NOMO-1 treated with dmso at 0.1 percent for 144 hours (cell line): ENCODE measurements at regions not wholly inside any gene's neighbourhood (a gene's known extent, or its start where the extent isn't known, plus 50 kb on each side); places are given as distances from the start of the nearest gene placed in this dataset.
"Not testable (repeated sequence)": the region's sequence is repeated elsewhere in the genome, so short reads cannot be mapped to it uniquely, and the experiment has no call there.

ENCODE experiments used
- DNase-seq: peaks from one replicate; lab custom pipeline; 2025; ENCODE audit not compliant: unreplicated experiment; lab: John Stamatoyannopoulos, UW

- DNase-seq, result no peak
These were observed 57.4 kb downstream of the ZNF648 start for GRCh38 chr1:182003953-182004586.

GRCh38 chr1:182003025-182003725 is 58.3 kb downstream of the ZNF648 start:
- DNase-seq, result no peak

- DNase-seq, result no peak
These were observed 58.9 kb downstream of the ZNF648 start for GRCh38 chr1:182002570-182002969.

- DNase-seq, result no peak
These were observed 62.7 kb downstream of the ZNF648 start for GRCh38 chr1:181998858-181999257.

GRCh38 chr1:181992072-181992471 is 69.4 kb downstream of the ZNF648 start:
- no peak for DNase-seq

GRCh38 chr1:181990728-181991127 is 70.8 kb downstream of the ZNF648 start:
- DNase-seq, result no peak

GRCh38 chr1:181989261-181989920 is 72.1 kb downstream of the ZNF648 start:
- no peak for DNase-seq

- DNase-seq, result no peak
These were observed 73.5 kb downstream of the ZNF648 start for GRCh38 chr1:181987996-181988395.

- no peak for DNase-seq
These were observed 74.1 kb downstream of the ZNF648 start for GRCh38 chr1:181987334-181987895.

- no peak for DNase-seq
These were observed 74.6 kb downstream of the ZNF648 start for GRCh38 chr1:181986907-181987305.

- no peak for DNase-seq
These were observed 75.3 kb downstream of the ZNF648 start for GRCh38 chr1:181985936-181986906.

- DNase-seq, result no peak
These were observed 76.2 kb downstream of the ZNF648 start for GRCh38 chr1:181985281-181985680.

GRCh38 chr1:181984006-181984405 is 77.5 kb downstream of the ZNF648 start:
- DNase-seq, result no peak

- no peak for DNase-seq
These were observed 79.7 kb downstream of the ZNF648 start for GRCh38 chr1:181981821-181982220.

- no peak for DNase-seq
These were observed 89.3 kb downstream of the ZNF648 start for GRCh38 chr1:181972256-181972655.

- DNase-seq, result no peak
These were observed 90.1 kb downstream of the ZNF648 start for GRCh38 chr1:181971424-181971823.

- DNase-seq, result no peak
These were observed 91.6 kb downstream of the ZNF648 start for GRCh38 chr1:181969902-181970301.

GRCh38 chr1:181954696-181955095 is 106.8 kb downstream of the ZNF648 start:
- DNase-seq, result not testable (repeated sequence)

GRCh38 chr1:181954178-181954577 is 107.3 kb downstream of the ZNF648 start:
- not testable (repeated sequence) for DNase-seq

GRCh38 chr1:181953596-181953995 is 107.9 kb downstream of the ZNF648 start:
- no peak for DNase-seq

- DNase-seq, result no peak
These were observed 110.3 kb downstream of the ZNF648 start for GRCh38 chr1:181951213-181951612.
